ENCODE measurements at regions not wholly inside any gene's neighbourhood (a gene's known extent, or its start where the extent isn't known, plus 50 kb on each side); places are given as distances from the start of the nearest gene placed in this dataset.

GRCh38 chr10:21368022-21368582 is 157.4 kb downstream of the SKIDA1 start:
- no peak for TF ChIP-seq POLR2A (IDR thresholded peaks at IDR 0.05)
- TF ChIP-seq CTCF (IDR thresholded peaks at IDR 0.05): no peak
- no peak for TF ChIP-seq EP300 (IDR thresholded peaks at IDR 0.05; ENCODE audit: low read depth)
- no peak for TF ChIP-seq POLR2AphosphoS5 (IDR thresholded peaks at IDR 0.05)
